Spleen (tissue), 7 donors: ENCODE measurements at regions not wholly inside any gene's neighbourhood (a gene's known extent, or its start where the extent isn't known, plus 50 kb on each side); places are given as distances from the start of the nearest gene placed in this dataset.

Experiments
- POLR2A ChIP-seq, 3 donors: fragments of 450-650 bp; IDR thresholded peaks; one replicate each; pipeline ENCODE4 v1.5.1; 2017; ENCODE audit warnings: antibody characterized with exemption in 3 of 3, mild to moderate bottlenecking in 1 of 3
- POLR2AphosphoS5 ChIP-seq, 3 donors: sonication (generic); formaldehyde crosslinking; IDR thresholded peaks; one replicate each; pipeline ENCODE4 v1.5.1; 2017; ENCODE audit warnings: antibody characterized with exemption in 3 of 3
- TF ChIP-seq, protein P1 (sequence below), 11 experiments: fragments of 200-600 bp in 7 of 11; fragments of 450-650 bp in 4 of 11; sonication (generic) in 4 of 11; IDR thresholded peaks in 8 of 11; conservative IDR thresholded peaks in 3 of 11; 1 replicate in 7 of 11; 2 replicates in 4 of 11; pipeline versions ENCODE4 v1.4.0 to v1.8.0; 2016 to 2021; ENCODE audit warnings: antibody characterized with exemption in 11 of 11, inconsistent platforms in 4 of 11, mild to moderate bottlenecking in 1 of 11
- donor health status: DM: no; HTN: no; CAD: no; lungs with moderate emphysema.
- donor health status: DM: no; HTN: no; CAD: no.
- donor health status: DM: no; HTN: no; CAD: no.

DNA sequence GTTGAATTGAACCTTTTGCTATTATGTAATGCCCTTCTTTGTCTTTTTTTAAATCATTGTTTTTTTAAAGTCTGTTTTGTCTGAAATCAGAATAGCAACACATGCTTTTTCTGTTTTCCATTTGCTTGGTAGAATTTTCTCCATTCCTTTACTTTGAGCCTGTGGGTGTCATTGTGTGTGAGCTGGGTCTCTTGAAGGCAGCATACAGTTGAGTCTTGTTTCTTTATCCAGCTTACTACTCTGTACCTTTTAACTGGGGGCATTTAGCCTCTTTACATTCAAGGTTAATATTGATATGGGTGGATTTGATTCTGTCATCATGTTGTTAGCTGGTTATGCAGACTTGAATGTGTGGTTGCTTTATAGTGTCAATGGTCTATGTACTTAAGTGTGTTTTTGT, 292.0 kb downstream of the MAP2K4 start:
- TF ChIP-seq, protein P1, sequence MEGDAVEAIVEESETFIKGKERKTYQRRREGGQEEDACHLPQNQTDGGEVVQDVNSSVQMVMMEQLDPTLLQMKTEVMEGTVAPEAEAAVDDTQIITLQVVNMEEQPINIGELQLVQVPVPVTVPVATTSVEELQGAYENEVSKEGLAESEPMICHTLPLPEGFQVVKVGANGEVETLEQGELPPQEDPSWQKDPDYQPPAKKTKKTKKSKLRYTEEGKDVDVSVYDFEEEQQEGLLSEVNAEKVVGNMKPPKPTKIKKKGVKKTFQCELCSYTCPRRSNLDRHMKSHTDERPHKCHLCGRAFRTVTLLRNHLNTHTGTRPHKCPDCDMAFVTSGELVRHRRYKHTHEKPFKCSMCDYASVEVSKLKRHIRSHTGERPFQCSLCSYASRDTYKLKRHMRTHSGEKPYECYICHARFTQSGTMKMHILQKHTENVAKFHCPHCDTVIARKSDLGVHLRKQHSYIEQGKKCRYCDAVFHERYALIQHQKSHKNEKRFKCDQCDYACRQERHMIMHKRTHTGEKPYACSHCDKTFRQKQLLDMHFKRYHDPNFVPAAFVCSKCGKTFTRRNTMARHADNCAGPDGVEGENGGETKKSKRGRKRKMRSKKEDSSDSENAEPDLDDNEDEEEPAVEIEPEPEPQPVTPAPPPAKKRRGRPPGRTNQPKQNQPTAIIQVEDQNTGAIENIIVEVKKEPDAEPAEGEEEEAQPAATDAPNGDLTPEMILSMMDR (IDR thresholded peaks at IDR 0.05 in 8 of 11, conservative IDR thresholded peaks at IDR 0.05 in 3 of 11), result no peak
- TF ChIP-seq POLR2AphosphoS5 (IDR thresholded peaks at IDR 0.05) (no peak), POLR2A (IDR thresholded peaks at IDR 0.05) (no peak)
